D721Med (cell line): ENCODE measurements at regions not wholly inside any gene's neighbourhood (a gene's known extent, or its start where the extent isn't known, plus 50 kb on each side); places are given as distances from the start of the nearest gene placed in this dataset.

Source experiments
- DNase-seq: peaks from one replicate; pipeline ENCODE4 v3.0.0; 2011; ENCODE audit warnings: low spot score; ENCODE audit not compliant: insufficient read length
- FAIRE-seq: peaks from 2 replicates; lab custom pipeline; 2011; peaks lifted over from hg19 to GRCh38; lab: Jason Lieb, UNC
- TF ChIP-seq, protein P1 (sequence below): IDR thresholded peaks from 2 replicates; pipeline ENCODE4 v1.5.1; 2012; ENCODE audit warnings: mild to moderate bottlenecking, control low read depth; ENCODE audit not compliant: insufficient read depth; ENCODE audit errors: missing control alignments

- DNase-seq (no peak), FAIRE-seq (peak; percentile 92)
- TF ChIP-seq, protein P1, sequence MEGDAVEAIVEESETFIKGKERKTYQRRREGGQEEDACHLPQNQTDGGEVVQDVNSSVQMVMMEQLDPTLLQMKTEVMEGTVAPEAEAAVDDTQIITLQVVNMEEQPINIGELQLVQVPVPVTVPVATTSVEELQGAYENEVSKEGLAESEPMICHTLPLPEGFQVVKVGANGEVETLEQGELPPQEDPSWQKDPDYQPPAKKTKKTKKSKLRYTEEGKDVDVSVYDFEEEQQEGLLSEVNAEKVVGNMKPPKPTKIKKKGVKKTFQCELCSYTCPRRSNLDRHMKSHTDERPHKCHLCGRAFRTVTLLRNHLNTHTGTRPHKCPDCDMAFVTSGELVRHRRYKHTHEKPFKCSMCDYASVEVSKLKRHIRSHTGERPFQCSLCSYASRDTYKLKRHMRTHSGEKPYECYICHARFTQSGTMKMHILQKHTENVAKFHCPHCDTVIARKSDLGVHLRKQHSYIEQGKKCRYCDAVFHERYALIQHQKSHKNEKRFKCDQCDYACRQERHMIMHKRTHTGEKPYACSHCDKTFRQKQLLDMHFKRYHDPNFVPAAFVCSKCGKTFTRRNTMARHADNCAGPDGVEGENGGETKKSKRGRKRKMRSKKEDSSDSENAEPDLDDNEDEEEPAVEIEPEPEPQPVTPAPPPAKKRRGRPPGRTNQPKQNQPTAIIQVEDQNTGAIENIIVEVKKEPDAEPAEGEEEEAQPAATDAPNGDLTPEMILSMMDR: peak; percentile 82
Observed at GRCh38 chr6:129936329-129937165, 75.4 kb upstream of the TMEM244 start.

DNA sequence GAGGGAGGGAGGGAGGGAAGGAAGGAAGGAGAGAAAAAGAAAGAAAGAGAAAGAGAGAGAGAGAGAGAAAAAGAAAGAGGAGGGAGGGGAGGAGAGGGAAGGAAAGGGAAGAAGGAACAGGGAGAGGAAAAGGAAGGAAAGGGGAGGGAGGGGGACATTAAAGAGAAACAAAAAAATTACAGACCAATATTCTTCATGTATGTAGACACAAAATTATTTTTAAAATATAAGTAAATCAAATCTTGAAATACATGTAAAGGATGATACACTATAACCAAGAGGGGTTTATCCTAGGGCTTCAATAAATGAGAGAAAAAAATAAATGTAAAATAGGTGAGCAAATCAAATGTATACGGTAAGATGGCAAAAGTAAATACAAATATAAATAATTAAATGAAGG is 71.2 kb upstream of the TMEM244 start:
- TF ChIP-seq, protein P1: no peak
- no peak for DNase-seq
- FAIRE-seq: no peak

DNA sequence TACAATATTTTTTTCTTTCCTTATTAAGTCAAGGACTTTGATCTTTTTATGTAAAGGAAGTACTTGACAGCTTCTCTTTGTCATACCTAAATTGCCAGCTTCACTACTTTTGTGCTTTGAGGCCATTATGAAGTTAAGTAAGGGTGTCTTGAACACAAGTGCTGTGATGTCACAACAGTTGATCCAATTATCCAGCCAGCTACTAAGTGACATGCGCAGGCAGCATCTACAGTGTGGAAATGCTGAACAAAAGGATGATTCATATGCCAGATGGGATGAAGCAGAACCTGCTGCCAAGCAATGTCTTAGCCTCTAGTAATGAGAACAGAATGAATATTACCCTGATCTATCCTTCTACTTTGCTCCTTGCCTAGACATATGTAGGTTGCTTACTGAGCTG is 68.3 kb upstream of the TMEM244 start:
- TF ChIP-seq, protein P1: no peak
- FAIRE-seq (no peak), DNase-seq (no peak)

DNA sequence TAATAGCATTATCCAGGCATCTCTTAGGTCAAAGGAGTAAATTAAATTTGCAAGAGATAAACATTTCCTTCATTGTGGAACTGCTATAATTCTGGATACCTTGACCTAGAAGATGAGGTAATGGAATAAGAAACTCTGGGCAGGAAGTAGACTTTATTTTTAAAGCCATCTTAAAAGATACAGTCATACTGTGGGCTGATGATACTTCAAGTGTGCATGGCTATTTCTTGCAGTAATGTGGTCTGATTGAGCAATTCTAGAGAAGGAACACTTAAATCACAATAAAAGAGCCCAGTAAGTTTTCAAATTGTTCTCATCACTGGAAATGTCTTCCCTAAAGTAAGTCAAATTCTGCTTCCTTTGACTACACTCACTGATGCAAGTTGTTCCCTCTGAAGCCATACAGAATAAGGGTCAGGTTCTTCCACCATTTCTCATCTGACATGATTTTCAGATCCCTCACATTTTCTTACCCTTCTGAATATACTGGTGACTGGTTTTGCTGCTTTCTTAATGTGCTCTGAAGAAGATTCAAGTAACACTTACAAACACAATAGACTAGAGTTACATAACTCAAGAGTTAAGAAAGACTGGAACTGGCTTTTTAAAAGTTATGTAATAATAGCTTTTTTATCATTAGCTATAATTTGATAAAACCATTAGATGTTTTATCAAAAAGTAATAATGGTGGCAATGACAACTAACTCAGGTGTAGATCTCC is 62.6 kb upstream of the TMEM244 start:
- FAIRE-seq: no peak
- TF ChIP-seq, protein P1: no peak
- DNase-seq: no peak

DNA sequence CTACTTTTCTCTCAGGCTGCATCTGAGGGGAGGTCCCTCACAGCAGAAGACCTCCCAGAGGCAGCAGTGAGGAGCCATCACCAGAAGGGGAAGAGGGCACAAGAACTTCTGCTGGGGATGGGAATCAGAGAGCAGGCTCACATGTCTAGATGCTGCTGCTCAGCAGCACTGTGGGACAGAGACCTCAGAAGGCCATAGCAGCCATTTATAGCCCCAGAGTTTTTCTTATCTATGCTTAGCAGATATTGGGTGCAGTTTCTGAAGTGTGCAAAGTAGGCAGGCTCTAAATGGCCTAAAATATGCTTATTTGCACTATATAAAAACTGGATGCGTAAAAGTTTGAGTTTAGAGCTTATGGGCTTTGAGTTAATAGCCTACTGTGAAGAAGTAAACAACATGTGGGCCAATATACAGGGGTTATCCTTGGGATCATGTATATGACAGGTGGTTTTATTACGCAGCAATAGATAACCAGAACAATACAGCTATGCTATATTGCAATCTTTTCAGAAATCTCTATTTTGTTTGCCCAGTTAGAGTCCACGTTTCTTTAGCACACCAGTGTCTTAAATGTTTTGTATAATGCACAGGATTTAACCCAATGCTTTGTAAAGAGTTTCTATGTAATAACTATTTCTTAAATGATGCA is 60.2 kb upstream of the TMEM244 start:
- no peak for DNase-seq
- FAIRE-seq: no peak
- TF ChIP-seq, protein P1: no peak

DNA sequence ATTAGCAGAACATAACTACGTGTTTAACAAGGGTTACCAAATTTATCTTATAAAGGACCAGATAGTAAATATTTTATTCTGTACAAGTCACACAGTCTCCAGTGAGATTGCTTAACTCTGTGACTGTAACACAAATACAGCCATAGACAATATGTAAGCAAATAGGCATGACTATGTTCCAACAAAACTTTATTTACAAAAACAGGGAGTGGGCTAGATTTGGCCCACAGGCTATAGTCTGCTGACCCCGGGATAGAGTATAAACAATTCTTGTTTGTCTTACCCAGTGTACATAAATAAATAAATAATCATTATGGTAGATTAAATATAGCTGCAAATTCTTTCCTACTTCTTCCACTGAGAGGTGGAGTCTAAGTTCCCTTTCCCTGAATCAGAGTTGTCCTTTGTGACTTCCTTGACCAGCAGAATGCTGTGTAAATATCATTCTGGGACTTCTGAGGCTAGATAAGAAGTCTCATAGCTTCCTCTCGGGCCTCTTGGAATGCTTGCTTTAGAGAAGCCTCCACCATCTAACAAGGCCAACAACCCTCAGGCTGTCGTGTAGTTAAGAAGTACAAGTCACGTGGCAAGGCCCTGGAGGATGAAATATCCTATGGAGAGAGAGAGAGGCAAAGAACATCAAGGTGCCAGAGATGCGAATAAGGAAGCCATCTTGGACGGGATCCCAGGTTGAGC is 59.1 kb upstream of the TMEM244 start:
- TF ChIP-seq, protein P1: no peak
- no peak for FAIRE-seq
- no peak for DNase-seq
